Fibroblast of the aortic adventitia (primary cell): ENCODE measurements at regions not wholly inside any gene's neighbourhood (a gene's known extent, or its start where the extent isn't known, plus 50 kb on each side); places are given as distances from the start of the nearest gene placed in this dataset.

Source experiments
- DNase-seq: peaks from one replicate; pipeline ENCODE4 v3.0.0-alpha.2; 2010; ENCODE audit warnings: low read depth
- H3K4me3 ChIP-seq: 2 replicates; pipeline ENCODE4 v1.5.1; 2011; ENCODE audit warnings: low read depth, mild to moderate bottlenecking, control low read depth, low read length, moderate library complexity
- CTCF ChIP-seq: IDR thresholded peaks from 2 replicates; pipeline ENCODE4 v1.5.1; 2011; ENCODE audit warnings: mild to moderate bottlenecking, low read length, control low read depth, inconsistent platforms; ENCODE audit not compliant: insufficient read depth

GRCh38 chr2:183665425-183665824 lies 541.2 kb downstream of the NUP35 start:
- no peak for TF ChIP-seq CTCF
- DNase-seq: no peak
- H3K4me3 ChIP-seq: no peak overlapping the region

GRCh38 chr2:183666031-183666430 lies 541.8 kb downstream of the NUP35 start:
- peak; percentile 2 for DNase-seq
- no peak overlapping the region for H3K4me3 ChIP-seq
- TF ChIP-seq CTCF: no peak

- no peak for TF ChIP-seq CTCF
- H3K4me3 ChIP-seq: no peak overlapping the region
- DNase-seq: no peak
Observed at GRCh38 chr2:183671233-183671632, 547.0 kb downstream of the NUP35 start.

GRCh38 chr2:183678908-183679307 lies 554.7 kb downstream of the NUP35 start:
- no peak for TF ChIP-seq CTCF
- no peak for DNase-seq
- no peak overlapping the region for H3K4me3 ChIP-seq

GRCh38 chr2:183680573-183680972 lies 556.3 kb downstream of the NUP35 start:
- H3K4me3 ChIP-seq: no peak overlapping the region
- DNase-seq: no peak
- TF ChIP-seq CTCF: no peak

GRCh38 chr2:183684686-183685085 lies 560.4 kb downstream of the NUP35 start:
- no peak overlapping the region for H3K4me3 ChIP-seq
- TF ChIP-seq CTCF: no peak
- no peak for DNase-seq

GRCh38 chr2:183696028-183696427 lies 571.8 kb downstream of the NUP35 start:
- DNase-seq: no peak
- no peak overlapping the region for H3K4me3 ChIP-seq
- no peak for TF ChIP-seq CTCF
